Thyroid gland (tissue), 4 donors: ENCODE measurements at regions not wholly inside any gene's neighbourhood (a gene's known extent, or its start where the extent isn't known, plus 50 kb on each side); places are given as distances from the start of the nearest gene placed in this dataset.

ENCODE experiments used
- CTCF ChIP-seq, 6 experiments: fragments of 200-600 bp in 3 of 6; fragments of 450-650 bp in 3 of 6; sonication (generic) in 3 of 6; IDR thresholded peaks; one replicate each; pipeline ENCODE4 v1.5.1; 2016 to 2019; ENCODE audit warnings: antibody characterized with exemption in 6 of 6, mild to moderate bottlenecking in 2 of 6, inconsistent platforms in 1 of 6, moderate library complexity in 1 of 6
- POLR2A ChIP-seq, 2 donors: fragments of 450-650 bp; IDR thresholded peaks; one replicate each; pipeline ENCODE4 v1.6.1; 2017; ENCODE audit warnings: antibody characterized with exemption in 2 of 2, mild to moderate bottlenecking in 2 of 2, moderate library complexity in 1 of 2

GRCh38 chr16:79369796-79370195 lies 230.7 kb downstream of the MAF start:
- TF ChIP-seq CTCF (IDR thresholded peaks at IDR 0.05) (no peak), POLR2A (IDR thresholded peaks at IDR 0.05) (no peak)
